Stomach (tissue), 4 donors: ENCODE measurements at regions not wholly inside any gene's neighbourhood (a gene's known extent, or its start where the extent isn't known, plus 50 kb on each side); places are given as distances from the start of the nearest gene placed in this dataset.

ENCODE experiments used
- POLR2A ChIP-seq, 4 donors: fragments of 450-650 bp; IDR thresholded peaks; one replicate each; pipeline ENCODE4 v1.6.1; 2016; ENCODE audit warnings: antibody characterized with exemption in 4 of 4, control low read depth in 2 of 4, mild to moderate bottlenecking in 1 of 4, moderate library complexity in 1 of 4
- POLR2AphosphoS5 ChIP-seq, 3 donors: sonication (generic); formaldehyde crosslinking; IDR thresholded peaks; one replicate each; pipeline ENCODE4 v1.6.1; 2016; ENCODE audit warnings: antibody characterized with exemption in 3 of 3
- TF ChIP-seq, protein P1 (sequence below), 7 experiments: fragments of 450-650 bp in 4 of 7; fragments of 200-600 bp in 3 of 7; sonication (generic) in 3 of 7; IDR thresholded peaks; one replicate each; pipeline ENCODE4 v1.5.1; 2016 to 2019; ENCODE audit warnings: antibody characterized with exemption in 7 of 7, control low read depth in 2 of 7, mild to moderate bottlenecking in 1 of 7

GRCh38 chr7:115631782-115632181 lies 398.8 kb downstream of the TFEC start:
- TF ChIP-seq, protein P1, sequence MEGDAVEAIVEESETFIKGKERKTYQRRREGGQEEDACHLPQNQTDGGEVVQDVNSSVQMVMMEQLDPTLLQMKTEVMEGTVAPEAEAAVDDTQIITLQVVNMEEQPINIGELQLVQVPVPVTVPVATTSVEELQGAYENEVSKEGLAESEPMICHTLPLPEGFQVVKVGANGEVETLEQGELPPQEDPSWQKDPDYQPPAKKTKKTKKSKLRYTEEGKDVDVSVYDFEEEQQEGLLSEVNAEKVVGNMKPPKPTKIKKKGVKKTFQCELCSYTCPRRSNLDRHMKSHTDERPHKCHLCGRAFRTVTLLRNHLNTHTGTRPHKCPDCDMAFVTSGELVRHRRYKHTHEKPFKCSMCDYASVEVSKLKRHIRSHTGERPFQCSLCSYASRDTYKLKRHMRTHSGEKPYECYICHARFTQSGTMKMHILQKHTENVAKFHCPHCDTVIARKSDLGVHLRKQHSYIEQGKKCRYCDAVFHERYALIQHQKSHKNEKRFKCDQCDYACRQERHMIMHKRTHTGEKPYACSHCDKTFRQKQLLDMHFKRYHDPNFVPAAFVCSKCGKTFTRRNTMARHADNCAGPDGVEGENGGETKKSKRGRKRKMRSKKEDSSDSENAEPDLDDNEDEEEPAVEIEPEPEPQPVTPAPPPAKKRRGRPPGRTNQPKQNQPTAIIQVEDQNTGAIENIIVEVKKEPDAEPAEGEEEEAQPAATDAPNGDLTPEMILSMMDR (IDR thresholded peaks at IDR 0.05): no peak
- TF ChIP-seq POLR2AphosphoS5 (IDR thresholded peaks at IDR 0.05) (no peak), POLR2A (IDR thresholded peaks at IDR 0.05) (no peak)
